IMR-90 (cell line): ENCODE measurements at regions not wholly inside any gene's neighbourhood (a gene's known extent, or its start where the extent isn't known, plus 50 kb on each side); places are given as distances from the start of the nearest gene placed in this dataset.

Experiments
- CEBPB ChIP-seq: IDR thresholded peaks from 2 replicates; pipeline ENCODE4 v1.6.1; 2012; ENCODE audit warnings: low read depth, low read length, improper control_type of control experiment
- CTCF ChIP-seq: conservative IDR thresholded peaks from 2 replicates; pipeline ENCODE4 v1.5.1; 2012; ENCODE audit warnings: mild to moderate bottlenecking, low read depth, low read length, improper control_type of control experiment
- FOS ChIP-seq: fragments of 150-350 bp; IDR thresholded peaks from 2 replicates; pipeline ENCODE4 v1.6.1; 2016; ENCODE audit warnings: low read depth, low read length
- MAFK ChIP-seq: IDR thresholded peaks from 2 replicates; pipeline ENCODE4 v1.6.1; 2012; ENCODE audit warnings: low read depth, low read length, improper control_type of control experiment
- MAZ ChIP-seq: IDR thresholded peaks from 2 replicates; pipeline ENCODE4 v1.6.1; 2012; ENCODE audit warnings: low read depth, mild to moderate bottlenecking, low read length, improper control_type of control experiment, moderate library complexity, borderline replicate concordance
- MXI1 ChIP-seq: IDR thresholded peaks from 2 replicates; pipeline ENCODE4 v1.6.1; 2012; ENCODE audit warnings: low read depth, mild to moderate bottlenecking, low read length, moderate library complexity, borderline replicate concordance
- NFE2L2 ChIP-seq: fragments of 150-350 bp; IDR thresholded peaks from 2 replicates; pipeline ENCODE4 v1.6.1; 2016; ENCODE audit warnings: low read depth, mild to moderate bottlenecking, low read length
- POLR2A ChIP-seq: IDR thresholded peaks from 2 replicates; pipeline ENCODE4 v1.6.1; 2012; ENCODE audit warnings: mild to moderate bottlenecking, low read depth, low read length
- RAD21 ChIP-seq: IDR thresholded peaks from 2 replicates; pipeline ENCODE4 v1.6.1; 2012; ENCODE audit warnings: low read length, improper control_type of control experiment
- RCOR1 ChIP-seq: IDR thresholded peaks from 2 replicates; pipeline ENCODE4 v1.6.1; 2012; ENCODE audit warnings: mild to moderate bottlenecking, low read length, improper control_type of control experiment; ENCODE audit not compliant: insufficient replicate concordance
- SMC3 ChIP-seq: fragments of 150-350 bp; IDR thresholded peaks from 2 replicates; pipeline ENCODE4 v1.6.1; 2016; ENCODE audit warnings: low read depth, mild to moderate bottlenecking, antibody characterized with exemption, low read length, moderate library complexity

GRCh38 chr2:157948856-157949255 lies 72.7 kb upstream of the ACVR1 start:
- TF ChIP-seq POLR2A = no peak
- no peak for TF ChIP-seq SMC3
- no peak for TF ChIP-seq RAD21
- TF ChIP-seq CTCF = no peak
- no peak for TF ChIP-seq CEBPB
- no peak for TF ChIP-seq MXI1
- no peak for TF ChIP-seq RCOR1
- TF ChIP-seq NFE2L2 = no peak
- no peak for TF ChIP-seq MAFK
- no peak for TF ChIP-seq MAZ
- no peak for TF ChIP-seq FOS
